Keratinocyte (primary cell): ENCODE measurements at regions not wholly inside any gene's neighbourhood (a gene's known extent, or its start where the extent isn't known, plus 50 kb on each side); places are given as distances from the start of the nearest gene placed in this dataset.

Experiments used
- CTCF ChIP-seq, 3 experiments: IDR thresholded peaks in 1 of 3; conservative IDR thresholded peaks in 1 of 3; optimal IDR thresholded peaks in 1 of 3; 2 replicates in 2 of 3; 3 replicates in 1 of 3; pipeline versions ENCODE3 to v1.5.1; 2011; ENCODE audit warnings: low read length in 3 of 3, mild to moderate bottlenecking in 3 of 3, moderate library complexity in 2 of 3, control low read depth in 1 of 3, inconsistent platforms in 1 of 3; ENCODE audit not compliant: insufficient read depth in 2 of 3; ENCODE audit errors: extremely low read depth in 1 of 3
- EZH2 ChIP-seq: IDR thresholded peaks from one replicate; pipeline ENCODE4 v1.6.1; 2012; ENCODE audit warnings: inconsistent platforms, mild to moderate bottlenecking, low read length, moderate library complexity

- no peak for TF ChIP-seq CTCF (optimal IDR thresholded peaks at IDR 0.05 in 1 of 3, IDR thresholded peaks at IDR 0.05 in 1 of 3, conservative IDR thresholded peaks at IDR 0.05 in 1 of 3; ENCODE audit: extremely low read depth in 1 of 3, insufficient read depth in 2 of 3, low read length in 3 of 3)
- TF ChIP-seq EZH2: no peak
Measured at GRCh38 chr11:28838741-28839140, 730.6 kb downstream of the METTL15 start.
